T-helper 2 cell treated with Interferon-gamma antibody and Interleukin-4, amounts not matched to agents 5 μg/mL and 100 μg/mL, for 36 hours (primary cell): ENCODE measurements at regions not wholly inside any gene's neighbourhood (a gene's known extent, or its start where the extent isn't known, plus 50 kb on each side); places are given as distances from the start of the nearest gene placed in this dataset.

Experiments
- DNase-seq: peaks from one replicate; pipeline ENCODE4 v3.0.0; 2021; ENCODE audit warnings: low spot score
- H3K27ac Mint-ChIP-seq: one replicate; pipeline ENCODE4 v1.8.0; 2021; ENCODE audit warnings: mild to moderate bottlenecking, mixed read lengths
- H3K27me3 Mint-ChIP-seq: one replicate; pipeline ENCODE4 v1.8.0; 2021; ENCODE audit warnings: low read depth, mixed read lengths
- H3K36me3 Mint-ChIP-seq: one replicate; pipeline ENCODE4 v1.8.0; 2021; ENCODE audit warnings: low read depth, mixed read lengths
- H3K4me1 Mint-ChIP-seq: one replicate; pipeline ENCODE4 v1.8.0; 2021; ENCODE audit warnings: low read depth, mixed read lengths
- H3K4me3 Mint-ChIP-seq: one replicate; pipeline ENCODE4 v1.8.0; 2022; ENCODE audit warnings: mild to moderate bottlenecking, moderate library complexity, mixed read lengths
- H3K9me3 Mint-ChIP-seq: one replicate; pipeline ENCODE4 v1.8.0; 2021; ENCODE audit warnings: mixed read lengths

DNA sequence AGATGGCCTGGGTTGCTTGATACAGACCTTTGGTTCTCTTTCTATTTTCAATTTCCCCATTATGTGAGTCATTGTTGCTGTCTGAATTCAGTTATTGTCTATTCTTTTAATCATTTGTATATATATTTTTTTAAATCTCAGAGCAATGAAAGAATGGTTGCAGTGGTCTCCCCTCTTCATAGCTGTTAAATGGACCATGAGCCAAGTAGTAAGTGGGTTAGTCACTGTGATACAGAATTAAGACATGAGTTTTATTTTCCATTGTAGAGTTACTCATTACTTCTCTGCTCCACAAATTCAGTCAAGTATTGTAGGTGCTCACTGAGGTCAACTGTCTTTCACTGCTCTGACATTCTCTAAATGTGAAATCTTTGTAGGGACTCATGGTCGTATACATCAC is 174.6 kb upstream of the GRAMD2B start:
- Mint-ChIP-seq H3K27ac (no peak overlapping the region), H3K27me3 (no peaks in the 10 kb centered on the region)

DNA sequence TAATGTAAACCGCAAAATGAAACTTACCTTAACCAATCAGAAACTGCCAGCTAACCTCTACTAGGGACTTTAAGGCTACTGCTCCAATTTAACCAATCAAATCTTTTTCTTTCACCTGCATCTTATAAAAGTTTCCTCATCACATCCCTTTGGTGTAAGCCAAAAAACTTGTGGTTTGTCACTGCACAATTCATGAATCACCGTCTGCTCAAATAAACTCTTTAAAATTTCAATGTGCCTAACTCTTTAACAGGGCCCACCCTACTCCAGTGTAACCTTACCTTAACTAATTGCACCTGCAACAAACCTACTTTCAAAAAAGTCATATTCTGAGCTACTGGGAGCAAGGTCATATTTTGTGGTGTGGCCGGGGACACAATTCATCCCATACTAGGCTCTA is 172.2 kb upstream of the GRAMD2B start:
- Mint-ChIP-seq H3K36me3 (no peaks in the 10 kb centered on the region), H3K9me3 (peaks cover 4% of the 10 kb centered on the region), H3K4me1 (no peaks in the 10 kb centered on the region), H3K27ac (no peak overlapping the region), H3K27me3 (no peaks in the 10 kb centered on the region), H3K4me3 (no peak overlapping the region)
- DNase-seq = no peak

More for the DNA sequence above, 174.6 kb upstream of the GRAMD2B start:
- Mint-ChIP-seq H3K4me1 (no peaks in the 10 kb centered on the region), H3K9me3 (peaks cover 4% of the 10 kb centered on the region), H3K36me3 (no peaks in the 10 kb centered on the region), H3K4me3 (no peak overlapping the region)
- DNase-seq = no peak

DNA sequence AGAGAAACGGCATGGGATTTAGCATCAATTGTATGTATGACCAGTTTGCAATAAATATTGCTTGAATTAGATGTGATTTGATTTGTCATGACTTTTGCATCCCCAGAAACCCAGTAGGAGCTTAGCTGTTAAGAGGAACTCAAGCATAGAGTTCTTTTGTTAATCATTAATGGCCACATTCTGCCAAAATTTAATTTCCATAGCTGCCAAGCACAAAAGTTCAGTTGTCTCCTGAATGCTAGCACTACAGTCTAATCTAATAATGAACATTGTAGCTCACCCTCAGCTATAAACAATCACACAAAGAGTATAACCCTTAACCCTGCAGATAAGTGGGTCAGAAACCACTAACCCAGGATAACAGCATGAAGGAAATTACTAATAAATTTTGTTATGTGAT is 169.8 kb upstream of the GRAMD2B start:
- Mint-ChIP-seq H3K9me3 (peaks cover 7% of the 10 kb centered on the region), H3K4me1 (no peaks in the 10 kb centered on the region), H3K27ac (no peak overlapping the region), H3K36me3 (no peaks in the 10 kb centered on the region), H3K4me3 (no peak overlapping the region), H3K27me3 (no peaks in the 10 kb centered on the region)
- no peak for DNase-seq

GRCh38 chr5:126263591-126264184 is 159.5 kb upstream of the GRAMD2B start:
- Mint-ChIP-seq H3K9me3 (peaks cover 4% of the 10 kb centered on the region), H3K27me3 (no peaks in the 10 kb centered on the region)

DNA sequence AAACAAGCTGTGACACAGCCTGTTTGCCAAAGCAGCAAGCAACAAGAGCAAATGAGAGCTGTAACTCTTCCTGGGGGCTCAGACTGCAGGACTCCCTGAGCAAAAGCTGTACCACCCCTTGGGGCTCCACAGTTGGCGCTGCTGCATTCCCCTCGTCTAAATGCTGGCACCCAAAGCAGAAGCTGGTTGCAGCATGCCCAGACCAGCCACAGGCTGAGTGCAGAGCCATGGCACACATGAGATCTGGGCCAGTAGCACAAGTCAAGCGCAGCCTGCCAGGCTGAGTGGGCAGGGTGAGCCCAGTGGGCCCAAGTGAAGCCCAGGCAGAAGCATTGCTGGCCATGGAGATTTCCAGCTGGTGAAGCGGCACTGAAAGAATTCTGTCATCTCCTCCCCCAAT is 157.3 kb upstream of the GRAMD2B start:
- Mint-ChIP-seq H3K36me3 (no peaks in the 10 kb centered on the region), H3K4me1 (no peaks in the 10 kb centered on the region), H3K27me3 (no peaks in the 10 kb centered on the region), H3K4me3 (no peak overlapping the region), H3K27ac (no peak overlapping the region), H3K9me3 (no peaks in the 10 kb centered on the region)
- DNase-seq = no peak

More at GRCh38 chr5:126263591-126264184, 159.5 kb upstream of the GRAMD2B start:
- no peak for DNase-seq
- Mint-ChIP-seq H3K4me3 (no peak overlapping the region), H3K27ac (no peak overlapping the region), H3K36me3 (no peaks in the 10 kb centered on the region), H3K4me1 (no peaks in the 10 kb centered on the region)

DNA sequence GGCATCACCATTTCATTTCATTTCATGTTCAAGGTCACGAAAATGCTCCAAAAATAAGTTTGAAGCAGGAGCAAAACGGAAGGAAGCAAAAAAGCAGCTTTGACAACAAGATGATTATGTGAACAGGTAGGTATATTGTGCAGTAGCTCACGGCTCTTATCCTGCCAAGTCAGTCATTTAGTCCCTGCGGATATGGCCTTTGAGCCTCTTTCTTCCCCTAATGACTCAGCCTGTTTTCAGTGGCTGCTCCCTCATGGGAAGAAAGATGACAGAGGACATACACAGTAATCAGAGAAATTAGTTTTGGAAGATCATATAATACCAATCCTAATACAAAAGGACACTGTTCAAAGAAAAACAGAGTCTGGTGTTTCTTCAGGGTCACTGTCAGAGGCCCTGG is 155.8 kb upstream of the GRAMD2B start:
- Mint-ChIP-seq H3K9me3 (no peaks in the 10 kb centered on the region), H3K4me1 (no peaks in the 10 kb centered on the region), H3K27ac (no peak overlapping the region), H3K4me3 (no peak overlapping the region), H3K36me3 (no peaks in the 10 kb centered on the region), H3K27me3 (no peaks in the 10 kb centered on the region)
- DNase-seq = no peak

DNA sequence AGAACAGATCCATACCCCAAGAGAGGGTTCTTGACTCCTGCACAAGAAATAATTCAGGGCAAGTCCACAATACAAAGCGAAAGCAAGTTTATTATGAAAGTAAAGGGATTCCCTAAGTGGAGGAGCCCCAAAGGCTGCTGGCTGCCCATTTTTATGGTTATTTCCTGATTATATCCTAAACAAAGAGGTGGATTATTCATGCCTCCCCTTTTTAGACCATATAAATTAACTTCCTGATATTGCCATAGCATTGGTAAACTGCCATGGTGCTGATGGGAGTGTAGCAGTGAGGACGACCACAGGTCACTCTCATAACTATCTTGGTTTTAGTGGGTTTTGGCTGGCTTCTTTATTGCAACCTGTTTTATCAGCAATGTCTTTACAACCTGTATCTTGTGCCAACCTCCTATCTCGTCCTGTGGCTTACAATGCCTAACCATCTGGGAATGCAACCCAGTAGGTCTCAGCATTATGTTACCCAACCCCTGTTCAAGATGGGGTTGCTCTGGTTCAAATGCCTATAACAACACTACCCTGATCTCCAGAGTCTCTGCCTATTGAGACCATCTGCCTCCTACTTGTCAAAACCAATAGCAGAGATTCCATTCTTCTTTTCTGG is 154.4 kb upstream of the GRAMD2B start:
- DNase-seq = no peak
- H3K36me3 Mint-ChIP-seq = no peaks in the 10 kb centered on the region
- no peaks in the 10 kb centered on the region for H3K4me1 Mint-ChIP-seq
- no peak overlapping the region for H3K4me3 Mint-ChIP-seq
- H3K27me3 Mint-ChIP-seq = no peaks in the 10 kb centered on the region
- H3K27ac Mint-ChIP-seq = no peak overlapping the region
- H3K9me3 Mint-ChIP-seq = no peaks in the 10 kb centered on the region

- no peaks in the 10 kb centered on the region for H3K9me3 Mint-ChIP-seq
- H3K4me1 Mint-ChIP-seq = no peaks in the 10 kb centered on the region
- H3K4me3 Mint-ChIP-seq = no peak overlapping the region
- H3K36me3 Mint-ChIP-seq = no peaks in the 10 kb centered on the region
- DNase-seq = no peak
- no peaks in the 10 kb centered on the region for H3K27me3 Mint-ChIP-seq
- H3K27ac Mint-ChIP-seq = no peak overlapping the region
Measured at GRCh38 chr5:126269511-126269910, 153.7 kb upstream of the GRAMD2B start.

DNA sequence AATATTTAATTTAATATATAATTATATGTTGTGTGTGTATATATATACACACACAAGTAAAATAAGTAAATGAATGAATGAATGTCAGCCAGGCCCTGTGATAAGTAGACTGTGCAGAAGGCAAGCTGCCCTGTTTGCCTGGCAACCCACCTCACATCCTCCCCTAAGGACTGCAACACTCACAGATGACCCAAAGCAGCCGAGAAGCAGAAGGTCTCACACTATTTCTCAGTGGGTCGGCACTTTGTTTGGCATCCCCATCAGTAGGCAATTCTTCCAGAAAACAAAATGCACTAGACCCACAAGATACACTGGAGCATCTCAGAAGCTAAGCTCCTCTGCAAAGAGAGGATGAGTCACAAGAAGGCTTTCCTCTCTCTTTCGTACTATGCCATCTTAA is 152.1 kb upstream of the GRAMD2B start:
- DNase-seq = no peak
- Mint-ChIP-seq H3K9me3 (no peaks in the 10 kb centered on the region), H3K36me3 (no peaks in the 10 kb centered on the region), H3K4me3 (no peak overlapping the region), H3K27me3 (no peaks in the 10 kb centered on the region), H3K27ac (no peak overlapping the region), H3K4me1 (no peaks in the 10 kb centered on the region)

GRCh38 chr5:126274076-126274762 is 149.0 kb upstream of the GRAMD2B start:
- DNase-seq = no peak
- Mint-ChIP-seq H3K4me1 (no peaks in the 10 kb centered on the region), H3K36me3 (no peaks in the 10 kb centered on the region), H3K27ac (no peak overlapping the region), H3K9me3 (no peaks in the 10 kb centered on the region), H3K27me3 (no peaks in the 10 kb centered on the region), H3K4me3 (no peak overlapping the region)

- Mint-ChIP-seq H3K9me3 (no peaks in the 10 kb centered on the region), H3K36me3 (no peaks in the 10 kb centered on the region), H3K27me3 (no peaks in the 10 kb centered on the region), H3K27ac (no peak overlapping the region), H3K4me3 (no peak overlapping the region), H3K4me1 (no peaks in the 10 kb centered on the region)
- DNase-seq = no peak
Measured at GRCh38 chr5:126274763-126275125, 148.5 kb upstream of the GRAMD2B start.

DNA sequence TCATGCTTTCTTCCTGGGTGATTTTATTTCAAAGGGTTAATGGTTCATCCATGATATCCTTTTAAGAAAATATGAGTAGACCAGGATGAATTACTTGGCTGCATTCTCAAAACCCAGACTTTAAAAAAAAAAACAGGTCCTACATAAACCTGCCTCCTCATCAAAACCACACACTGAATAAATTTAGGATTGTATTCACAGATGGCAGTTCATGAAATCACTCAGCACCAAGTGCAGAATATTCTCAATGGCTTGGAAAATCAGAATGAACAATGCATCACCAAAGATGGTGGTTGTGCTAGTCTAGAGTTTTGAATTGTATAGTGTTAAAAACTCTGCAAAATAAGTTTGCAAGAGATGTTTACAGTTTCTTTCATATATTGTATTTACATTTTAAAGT is 145.4 kb upstream of the GRAMD2B start:
- Mint-ChIP-seq H3K36me3 (no peaks in the 10 kb centered on the region), H3K27ac (no peak overlapping the region), H3K27me3 (no peaks in the 10 kb centered on the region), H3K4me1 (no peaks in the 10 kb centered on the region), H3K4me3 (no peak overlapping the region), H3K9me3 (no peaks in the 10 kb centered on the region)
- no peak for DNase-seq

GRCh38 chr5:126280343-126280742 is 142.9 kb upstream of the GRAMD2B start:
- Mint-ChIP-seq H3K4me3 (no peak overlapping the region), H3K27me3 (no peaks in the 10 kb centered on the region), H3K36me3 (no peaks in the 10 kb centered on the region), H3K4me1 (no peaks in the 10 kb centered on the region), H3K9me3 (no peaks in the 10 kb centered on the region), H3K27ac (no peak overlapping the region)
- DNase-seq = no peak

DNA sequence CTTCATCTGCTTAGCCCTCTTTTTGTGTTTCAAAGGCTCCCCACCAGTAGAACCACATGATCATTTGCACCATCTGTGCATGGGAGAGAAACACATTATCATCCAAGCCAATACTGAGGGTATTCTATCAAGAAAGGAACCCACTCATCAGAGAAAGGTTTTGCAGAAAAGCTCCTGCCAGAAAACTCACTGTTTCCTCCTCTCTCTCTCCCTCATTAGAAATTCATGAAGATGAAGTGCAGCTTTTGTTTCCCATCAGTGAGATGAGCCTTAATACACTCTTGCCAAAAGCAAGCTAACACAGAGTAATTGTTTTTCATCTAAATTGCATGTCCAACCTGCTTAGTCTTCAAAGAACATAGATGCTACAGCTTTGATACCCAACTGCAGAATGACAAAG is 142.4 kb upstream of the GRAMD2B start:
- Mint-ChIP-seq H3K4me3 (no peak overlapping the region), H3K36me3 (no peaks in the 10 kb centered on the region), H3K9me3 (no peaks in the 10 kb centered on the region), H3K27ac (no peak overlapping the region), H3K27me3 (no peaks in the 10 kb centered on the region), H3K4me1 (no peaks in the 10 kb centered on the region)
- no peak for DNase-seq
